ENCODE measurements at regions not wholly inside any gene's neighbourhood (a gene's known extent, or its start where the extent isn't known, plus 50 kb on each side); places are given as distances from the start of the nearest gene placed in this dataset.

GRCh38 chr13:97629601-97630272, 195.8 kb downstream of the RAP2A start:
- Histone ChIP-seq H3K9me3 (ENCODE audit: control insufficient read depth, insufficient read depth, low read length) (no peaks in the 10 kb centered on the region), H3K4me1 (ENCODE audit: insufficient read depth, low read length) (peaks cover 6% of the 10 kb centered on the region; the same call in 1 of the 2 replicates), H3K9ac (ENCODE audit: low read depth, low read length) (no peak overlapping the region), H3K36me3 (ENCODE audit: insufficient read depth, low read length) (no peaks in the 10 kb centered on the region)

- H3K36me3 ChIP-seq (ENCODE audit: insufficient read depth, low read length): no peaks in the 10 kb centered on the region
- peaks cover 6% of the 10 kb centered on the region; the same call in 1 of the 2 replicates for H3K4me1 ChIP-seq (ENCODE audit: insufficient read depth, low read length)
- H3K9me3 ChIP-seq (ENCODE audit: control insufficient read depth, insufficient read depth, low read length): no peaks in the 10 kb centered on the region
- H3K9ac ChIP-seq (ENCODE audit: low read depth, low read length): no peak overlapping the region
These were observed 196.8 kb downstream of the RAP2A start for GRCh38 chr13:97630725-97631124.

- Histone ChIP-seq H3K36me3 (ENCODE audit: insufficient read depth, low read length) (no peaks in the 10 kb centered on the region), H3K9me3 (ENCODE audit: control insufficient read depth, insufficient read depth, low read length) (no peaks in the 10 kb centered on the region), H3K4me1 (ENCODE audit: insufficient read depth, low read length) (peaks cover 6% of the 10 kb centered on the region; the same call in 1 of the 2 replicates), H3K9ac (ENCODE audit: low read depth, low read length) (no peak overlapping the region)
These were observed 197.2 kb downstream of the RAP2A start for GRCh38 chr13:97631158-97631557.

- Histone ChIP-seq H3K4me1 (ENCODE audit: insufficient read depth, low read length) (no peaks in the 10 kb centered on the region), H3K9me3 (ENCODE audit: control insufficient read depth, insufficient read depth, low read length) (no peaks in the 10 kb centered on the region)
These were observed 205.3 kb downstream of the RAP2A start for GRCh38 chr13:97639236-97639635.

GRCh38 chr13:97640268-97640667, 206.3 kb downstream of the RAP2A start:
- Histone ChIP-seq H3K4me1 (ENCODE audit: insufficient read depth, low read length) (no peaks in the 10 kb centered on the region), H3K36me3 (ENCODE audit: insufficient read depth, low read length) (no peaks in the 10 kb centered on the region), H3K9me3 (ENCODE audit: control insufficient read depth, insufficient read depth, low read length) (no peaks in the 10 kb centered on the region), H3K9ac (ENCODE audit: low read depth, low read length) (no peak overlapping the region)

More at GRCh38 chr13:97639236-97639635, 205.3 kb downstream of the RAP2A start:
- H3K36me3 ChIP-seq (ENCODE audit: insufficient read depth, low read length): no peaks in the 10 kb centered on the region
- H3K9ac ChIP-seq (ENCODE audit: low read depth, low read length): no peak overlapping the region

- Histone ChIP-seq H3K9me3 (ENCODE audit: control insufficient read depth, insufficient read depth, low read length) (no peaks in the 10 kb centered on the region), H3K4me1 (ENCODE audit: insufficient read depth, low read length) (peaks cover 12% of the 10 kb centered on the region; the same call in 1 of the 2 replicates), H3K9ac (ENCODE audit: low read depth, low read length) (no peak overlapping the region), H3K36me3 (ENCODE audit: insufficient read depth, low read length) (no peaks in the 10 kb centered on the region)
These were observed 214.4 kb downstream of the RAP2A start for GRCh38 chr13:97648171-97648880.

GRCh38 chr13:97648881-97649224, 214.9 kb downstream of the RAP2A start:
- Histone ChIP-seq H3K9ac (ENCODE audit: low read depth, low read length) (no peak overlapping the region), H3K36me3 (ENCODE audit: insufficient read depth, low read length) (no peaks in the 10 kb centered on the region), H3K9me3 (ENCODE audit: control insufficient read depth, insufficient read depth, low read length) (no peaks in the 10 kb centered on the region)

GRCh38 chr13:97653443-97654140, 219.6 kb downstream of the RAP2A start:
- peaks cover 12% of the 10 kb centered on the region; the same call in 1 of the 2 replicates for H3K4me1 ChIP-seq (ENCODE audit: insufficient read depth, low read length)
- no peaks in the 10 kb centered on the region for H3K9me3 ChIP-seq (ENCODE audit: control insufficient read depth, insufficient read depth, low read length)
- H3K36me3 ChIP-seq (ENCODE audit: insufficient read depth, low read length): no peaks in the 10 kb centered on the region
- no peak overlapping the region for H3K9ac ChIP-seq (ENCODE audit: low read depth, low read length)

More at GRCh38 chr13:97648881-97649224, 214.9 kb downstream of the RAP2A start:
- H3K4me1 ChIP-seq (ENCODE audit: insufficient read depth, low read length): peaks cover 12% of the 10 kb centered on the region; the same call in 1 of the 2 replicates

GRCh38 chr13:97654236-97654635, 220.3 kb downstream of the RAP2A start:
- Histone ChIP-seq H3K9ac (ENCODE audit: low read depth, low read length) (no peak overlapping the region), H3K9me3 (ENCODE audit: control insufficient read depth, insufficient read depth, low read length) (no peaks in the 10 kb centered on the region), H3K4me1 (ENCODE audit: insufficient read depth, low read length) (peaks cover 12% of the 10 kb centered on the region; the same call in 1 of the 2 replicates), H3K36me3 (ENCODE audit: insufficient read depth, low read length) (no peaks in the 10 kb centered on the region)

- H3K9me3 ChIP-seq (ENCODE audit: control insufficient read depth, insufficient read depth, low read length): no peaks in the 10 kb centered on the region
- H3K4me1 ChIP-seq (ENCODE audit: insufficient read depth, low read length): 0 out of 2 replicates have a peak, but pooled peaks cover 5% of the 10 kb centered on the region
- no peaks in the 10 kb centered on the region for H3K36me3 ChIP-seq (ENCODE audit: insufficient read depth, low read length)
- no peak overlapping the region for H3K9ac ChIP-seq (ENCODE audit: low read depth, low read length)
These were observed 224.6 kb downstream of the RAP2A start for GRCh38 chr13:97658556-97658955.

GRCh38 chr13:97659602-97660001, 225.6 kb downstream of the RAP2A start:
- Histone ChIP-seq H3K4me1 (ENCODE audit: insufficient read depth, low read length) (0 out of 2 replicates have a peak, but pooled peaks cover 5% of the 10 kb centered on the region), H3K36me3 (ENCODE audit: insufficient read depth, low read length) (no peaks in the 10 kb centered on the region), H3K9me3 (ENCODE audit: control insufficient read depth, insufficient read depth, low read length) (no peaks in the 10 kb centered on the region), H3K9ac (ENCODE audit: low read depth, low read length) (no peak overlapping the region)

- Histone ChIP-seq H3K4me1 (ENCODE audit: insufficient read depth, low read length) (0 out of 2 replicates have a peak, but pooled peaks cover 5% of the 10 kb centered on the region), H3K9ac (ENCODE audit: low read depth, low read length) (no peak overlapping the region), H3K36me3 (ENCODE audit: insufficient read depth, low read length) (no peaks in the 10 kb centered on the region)
These were observed 226.8 kb downstream of the RAP2A start for GRCh38 chr13:97660594-97661260.

GRCh38 chr13:97686594-97686993, 252.6 kb downstream of the RAP2A start:
- H3K9ac ChIP-seq (ENCODE audit: low read depth, low read length): no peak overlapping the region
- no peaks in the 10 kb centered on the region for H3K36me3 ChIP-seq (ENCODE audit: insufficient read depth, low read length)
- H3K4me1 ChIP-seq (ENCODE audit: insufficient read depth, low read length): no peaks in the 10 kb centered on the region
- 0 out of 2 replicates have a peak, but pooled peaks cover 3% of the 10 kb centered on the region for H3K9me3 ChIP-seq (ENCODE audit: control insufficient read depth, insufficient read depth, low read length)

More at GRCh38 chr13:97660594-97661260, 226.8 kb downstream of the RAP2A start:
- H3K9me3 ChIP-seq (ENCODE audit: control insufficient read depth, insufficient read depth, low read length): no peaks in the 10 kb centered on the region

GRCh38 chr13:97692628-97693027, 258.7 kb downstream of the RAP2A start:
- Histone ChIP-seq H3K36me3 (ENCODE audit: insufficient read depth, low read length) (no peaks in the 10 kb centered on the region), H3K4me1 (ENCODE audit: insufficient read depth, low read length) (no peaks in the 10 kb centered on the region; the same call in 1 of the 2 replicates), H3K9ac (ENCODE audit: low read depth, low read length) (no peak overlapping the region), H3K9me3 (ENCODE audit: control insufficient read depth, insufficient read depth, low read length) (0 out of 2 replicates have a peak, but pooled peaks cover 3% of the 10 kb centered on the region)
